Transverse colon (tissue), 4 donors: ENCODE measurements at regions not wholly inside any gene's neighbourhood (a gene's known extent, or its start where the extent isn't known, plus 50 kb on each side); places are given as distances from the start of the nearest gene placed in this dataset.

Source experiments
- DNase-seq: peaks from one replicate; pipeline ENCODE4 v3.0.0-alpha.2; 2019
- H3K27ac ChIP-seq, 4 donors: fragments of 200-600 bp; sonication (generic); 2 replicates each; pipeline ENCODE4 v1.5.1; 2016 to 2018; ENCODE audit warnings: inconsistent platforms in 4 of 4
- H3K27me3 ChIP-seq: fragments of 200-600 bp; sonication (generic); 2 replicates; pipeline ENCODE4 v1.5.1; 2017; ENCODE audit warnings: inconsistent platforms
- H3K36me3 ChIP-seq, 4 donors: fragments of 200-600 bp; sonication (generic); 2 replicates each; pipeline ENCODE4 v1.5.1; 2017 to 2019; ENCODE audit warnings: inconsistent platforms in 4 of 4
- H3K4me1 ChIP-seq, 4 donors: fragments of 200-600 bp; sonication (generic); 2 replicates each; pipeline ENCODE4 v1.5.1; 2017 to 2020; ENCODE audit warnings: inconsistent platforms in 4 of 4
- H3K4me3 ChIP-seq, 4 donors: fragments of 200-600 bp; sonication (generic); 1 replicate in 1 of 4; 2 replicates in 3 of 4; pipeline versions ENCODE4 v1.5.1 to v1.6.1; 2017 to 2019; ENCODE audit warnings: inconsistent platforms in 4 of 4
- H3K9me3 ChIP-seq, 2 donors: fragments of 200-600 bp; sonication (generic); 2 replicates each; pipeline ENCODE4 v1.5.1; 2017 to 2019; ENCODE audit warnings: inconsistent platforms in 2 of 2
- CTCF ChIP-seq, 5 experiments: fragments of 200-600 bp in 3 of 5; fragments of 450-650 bp in 2 of 5; sonication (generic) in 3 of 5; IDR thresholded peaks; 1 replicate in 2 of 5; 2 replicates in 3 of 5; pipeline ENCODE4 v1.5.1; 2016 to 2017; ENCODE audit warnings: antibody characterized with exemption in 5 of 5, inconsistent platforms in 3 of 5, mild to moderate bottlenecking in 2 of 5, moderate library complexity in 1 of 5
- EP300 ChIP-seq: sonication (generic); formaldehyde crosslinking; IDR thresholded peaks from one replicate; pipeline ENCODE4 v1.6.1; 2017; ENCODE audit warnings: antibody characterized with exemption, low read depth
- POLR2A ChIP-seq: fragments of 450-650 bp; IDR thresholded peaks from one replicate; pipeline ENCODE4 v1.6.1; 2016; ENCODE audit warnings: antibody characterized with exemption, mild to moderate bottlenecking, moderate library complexity
- POLR2AphosphoS5 ChIP-seq, 3 donors: sonication (generic); formaldehyde crosslinking; IDR thresholded peaks; one replicate each; pipeline ENCODE4 v1.6.1; 2016; ENCODE audit warnings: antibody characterized with exemption in 3 of 3
- WGBS, 2 donors: methylation state at CpG; one replicate each; pipeline ENCODE4 v1.1.5; 2018; ENCODE audit warnings: low coverage in 1 of 2; 5-methylcytosine and 5-hydroxymethylcytosine counted together
- in situ Hi-C, 4 donors: fragments of 200-750 bp; cut with MboI; loops; one replicate each; pipeline versions ENCODE4 v1.15.0 to v1.15.1; 2017; ENCODE audit warnings: low sequenced_read_pairs in 3 of 4, low pct_ligation_motif_present in 1 of 4, low pct_unique_long_range_greater_than_20kb in 1 of 4
- intact Hi-C: fragments of 100-400 bp; cut with DNase I; formaldehyde crosslinking; loops from one replicate; pipeline ENCODE4 v1.15.1; 2023; ENCODE audit warnings: low total_unique reads
- small RNA-seq, 4 donors: library from RNA; depleted of rRNA; stranded (forward); fragments of <200 nt; gene quantifications; one replicate each; pipeline ENCODE3, GENCODE V24; 2016

GRCh38 chr6:165715428-165715827 lies 52.4 kb upstream of the PDE10A start:
- intact Hi-C loops, result no loop called here
- 86 to 90% methylated on average over 4 to 11 of the region's 11 CpGs for WGBS, 2 donors
- no peak overlapping the region for H3K27ac ChIP-seq

GRCh38 chr6:165714907-165715306 lies 51.9 kb upstream of the PDE10A start:
- intact Hi-C loops, result no loop called here
- WGBS, 2 donors, result 92% methylated on average over 18 of the region's 18 CpGs; no CpG with 5 or more reads in 1 of the 2 donors

More at GRCh38 chr6:165715428-165715827, 52.4 kb upstream of the PDE10A start:
- DNase-seq, result no peak
- no peak for TF ChIP-seq POLR2AphosphoS5 (IDR thresholded peaks at IDR 0.05)
- no peak for TF ChIP-seq EP300
- no peak for TF ChIP-seq CTCF (IDR thresholded peaks at IDR 0.05)
- TF ChIP-seq POLR2A, result no peak
- in situ Hi-C loops, result no loop called here
- Histone ChIP-seq H3K4me1 (no peaks in the 10 kb centered on the region), H3K27me3 (peaks cover 6% of the 10 kb centered on the region), H3K4me3 (no peak overlapping the region), H3K36me3 (no peaks in the 10 kb centered on the region), H3K9me3 (no peaks in the 10 kb centered on the region)

GRCh38 chr6:165713845-165714466 lies 50.9 kb upstream of the PDE10A start:
- Histone ChIP-seq H3K9me3 (no peaks in the 10 kb centered on the region), H3K4me1 (no peaks in the 10 kb centered on the region), H3K27ac (no peak overlapping the region), H3K27me3 (no peaks in the 10 kb centered on the region), H3K4me3 (no peak overlapping the region), H3K36me3 (no peaks in the 10 kb centered on the region)
- intact Hi-C loops (no loop called here), in situ Hi-C loops (no loop called here)
- WGBS, 2 donors, result 90 to 100% methylated on average over 1 to 12 of the region's 12 CpGs
- TF ChIP-seq POLR2A (no peak), EP300 (no peak), POLR2AphosphoS5 (IDR thresholded peaks at IDR 0.05) (no peak), CTCF (IDR thresholded peaks at IDR 0.05) (no peak)
- DNase-seq, result no peak

More at GRCh38 chr6:165714907-165715306, 51.9 kb upstream of the PDE10A start:
- no peaks in the 10 kb centered on the region for H3K4me1 ChIP-seq
- no peak overlapping the region for H3K27ac ChIP-seq
- H3K9me3 ChIP-seq, result no peaks in the 10 kb centered on the region
- no peak for DNase-seq
- H3K27me3 ChIP-seq, result peaks cover 6% of the 10 kb centered on the region
- TF ChIP-seq EP300, result no peak
- no peak for TF ChIP-seq CTCF (IDR thresholded peaks at IDR 0.05)
- TF ChIP-seq POLR2A, result no peak
- TF ChIP-seq POLR2AphosphoS5 (IDR thresholded peaks at IDR 0.05), result no peak
- no peaks in the 10 kb centered on the region for H3K36me3 ChIP-seq
- in situ Hi-C loops, result no loop called here
- no peak overlapping the region for H3K4me3 ChIP-seq

Small RNA genes lying in the stretch of these regions (small RNA-seq; reads per million reads assigned to genes)
- gene RNU6-730P, result 0 reads per million in 4 donors
